Hematopoietic multipotent progenitor cell treated with erythropoietin and hydrocortisone succinate and interleukin-3 and kit ligand, for 8 days (in vitro differentiated cells): ENCODE measurements at regions not wholly inside any gene's neighbourhood (a gene's known extent, or its start where the extent isn't known, plus 50 kb on each side); places are given as distances from the start of the nearest gene placed in this dataset.
A peak's percentile ranks its signal among the peaks of the same experiment; 100 is the strongest.

ENCODE experiments used
- DNase-seq: peaks from one replicate; pipeline ENCODE4 v3.0.0-alpha.2; 2015

- peak; percentile 94 for DNase-seq
These were observed 81.9 kb upstream of the CTNNB1 start for GRCh38 chr3:41117398-41117870.

DNA sequence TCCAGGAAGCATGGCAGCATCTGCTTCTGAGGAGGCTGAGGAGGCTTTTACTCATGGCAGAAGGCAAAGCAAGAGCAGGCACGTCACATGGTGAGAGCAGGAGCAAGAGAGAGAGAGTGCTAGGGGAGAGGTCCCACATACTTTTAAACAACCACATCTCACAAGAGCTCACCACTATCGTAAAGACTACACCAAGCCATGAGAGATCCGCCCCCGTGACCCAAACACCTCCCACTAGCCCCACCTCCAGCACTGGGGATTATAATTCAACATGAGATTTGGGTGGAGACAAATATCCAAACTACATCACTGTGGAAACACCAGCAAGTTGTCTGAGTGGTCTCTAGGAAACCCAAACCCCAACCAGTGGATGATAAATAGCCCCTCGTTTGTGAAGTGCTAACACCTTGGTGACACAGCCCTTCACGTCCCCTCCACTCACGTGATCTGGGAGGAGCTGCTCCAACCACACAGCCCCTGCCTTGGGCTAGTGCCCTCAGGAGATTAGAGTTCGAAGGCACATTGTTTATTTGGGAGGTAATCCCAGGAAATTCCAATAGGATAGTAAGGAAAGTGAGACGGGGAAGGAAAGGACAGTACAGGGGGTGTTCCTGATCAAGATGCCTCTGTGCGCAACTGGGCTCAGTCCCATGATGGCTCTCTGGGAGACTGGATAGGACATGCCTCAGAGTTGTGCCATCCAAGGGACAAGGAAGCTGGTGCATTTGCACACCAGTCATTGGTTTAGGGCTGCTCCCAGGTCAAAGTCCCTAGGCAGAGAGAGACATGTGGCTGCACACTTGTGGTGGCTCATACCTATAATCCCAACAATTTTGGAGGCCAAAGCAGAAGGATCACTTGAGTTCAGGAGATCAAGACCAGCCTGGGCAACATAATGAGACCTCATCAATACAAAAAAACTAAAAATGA is 80.6 kb upstream of the CTNNB1 start:
- no peak for DNase-seq

GRCh38 chr3:41120460-41120859 is 78.8 kb upstream of the CTNNB1 start:
- DNase-seq = no peak

GRCh38 chr3:41125258-41125657 is 74.0 kb upstream of the CTNNB1 start:
- no peak for DNase-seq

DNA sequence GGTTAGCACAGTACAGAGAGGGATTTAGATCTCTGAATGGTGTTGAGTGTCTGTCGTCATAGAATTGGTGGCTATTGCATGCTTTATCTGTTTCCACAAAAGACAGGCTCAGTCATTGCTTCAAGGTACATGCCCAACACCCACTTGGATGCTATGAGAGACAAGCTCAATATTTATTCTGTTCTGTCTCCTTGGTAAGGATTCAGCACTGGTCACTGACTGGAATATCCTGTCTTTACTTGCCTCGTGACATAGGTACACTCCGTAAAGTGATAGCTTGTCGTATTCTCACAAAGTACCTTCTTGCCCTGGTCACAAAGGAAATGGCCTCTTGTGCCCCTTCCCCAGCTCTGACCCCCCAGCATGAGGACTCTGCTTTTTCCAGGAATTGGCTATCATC is 72.8 kb upstream of the CTNNB1 start:
- no peak for DNase-seq

DNA sequence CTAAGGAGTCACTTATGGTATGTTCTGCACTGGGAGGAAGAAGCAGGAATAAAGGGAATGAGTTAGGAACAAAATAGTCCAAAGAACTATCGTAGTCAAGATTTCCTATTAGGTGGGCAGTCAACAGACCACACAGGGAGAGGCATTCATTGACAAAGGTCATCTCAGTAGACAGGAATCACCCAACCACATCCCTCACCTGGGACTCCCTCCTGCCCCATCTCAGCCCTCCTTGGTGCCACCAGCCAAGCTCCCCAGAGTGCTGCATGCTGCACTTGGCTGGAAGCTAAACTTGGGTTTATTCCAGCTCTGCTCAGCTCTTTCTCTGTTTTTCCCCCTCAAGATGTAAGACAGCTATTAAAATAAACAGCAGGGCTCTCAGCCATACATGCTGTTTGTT is 72.3 kb upstream of the CTNNB1 start:
- DNase-seq = no peak

DNA sequence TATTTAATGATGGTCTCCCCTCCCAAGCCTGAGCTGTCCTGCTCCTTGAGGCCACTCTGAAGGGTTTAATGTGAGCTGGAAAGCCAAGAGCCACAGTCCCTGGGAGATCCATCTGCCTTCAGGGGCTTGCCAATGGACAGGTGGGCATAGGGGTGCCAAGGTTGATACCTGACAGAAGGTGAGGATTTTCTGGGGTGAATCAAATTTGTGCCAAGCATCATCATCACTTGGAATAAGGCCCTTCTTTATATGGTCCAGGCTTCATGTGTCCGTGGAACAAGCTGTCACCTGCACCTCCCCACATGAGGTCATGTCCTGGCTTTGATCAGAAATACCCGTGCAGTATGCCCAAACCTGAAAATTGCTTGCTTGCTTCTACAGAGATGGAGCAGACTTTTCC is 71.9 kb upstream of the CTNNB1 start:
- DNase-seq = no peak

DNA sequence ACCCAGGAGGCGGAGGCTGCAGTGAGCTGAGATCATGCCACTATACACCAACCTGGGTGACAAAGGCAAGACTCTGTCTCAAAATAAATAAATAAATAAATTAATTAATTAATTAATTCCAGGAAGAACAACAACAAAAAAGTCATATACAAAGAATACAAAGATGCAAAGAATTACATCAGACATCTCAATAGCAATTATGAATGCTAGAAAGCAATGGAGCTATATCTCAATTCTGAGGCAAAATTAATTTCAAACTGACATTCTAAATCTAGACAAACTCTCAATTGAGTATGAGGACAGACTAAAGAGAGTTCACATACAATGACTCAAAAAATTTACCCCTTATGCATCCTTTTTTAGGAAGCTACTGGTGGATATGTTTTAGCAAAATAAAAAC is 69.6 kb upstream of the CTNNB1 start:
- DNase-seq = no peak

DNA sequence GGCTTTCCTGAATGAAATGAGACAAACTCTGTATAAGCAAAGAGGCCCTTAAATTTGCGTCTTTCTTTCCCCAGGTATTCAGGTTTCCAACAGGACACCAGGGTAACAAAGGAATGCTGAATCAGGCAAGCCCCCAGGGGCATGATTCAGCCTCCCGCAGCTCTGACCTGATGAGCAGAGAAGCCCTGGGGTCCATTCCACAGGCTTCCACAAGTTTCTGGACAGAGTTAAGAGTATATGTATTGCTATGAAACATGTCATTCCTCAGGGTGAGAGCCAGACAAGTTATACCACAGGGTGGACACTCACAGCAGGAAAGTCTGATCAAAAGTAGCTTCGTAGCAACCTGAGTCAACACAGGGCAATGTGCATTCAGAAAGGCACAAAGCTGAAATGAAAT is 68.1 kb upstream of the CTNNB1 start:
- no peak for DNase-seq

GRCh38 chr3:41137686-41138111 is 61.6 kb upstream of the CTNNB1 start:
- DNase-seq = no peak

GRCh38 chr3:41138146-41138545 is 61.2 kb upstream of the CTNNB1 start:
- DNase-seq = no peak

- DNase-seq = no peak
These were observed 60.7 kb upstream of the CTNNB1 start for GRCh38 chr3:41138601-41139000.

GRCh38 chr3:41140242-41140641 is 59.1 kb upstream of the CTNNB1 start:
- no peak for DNase-seq

DNA sequence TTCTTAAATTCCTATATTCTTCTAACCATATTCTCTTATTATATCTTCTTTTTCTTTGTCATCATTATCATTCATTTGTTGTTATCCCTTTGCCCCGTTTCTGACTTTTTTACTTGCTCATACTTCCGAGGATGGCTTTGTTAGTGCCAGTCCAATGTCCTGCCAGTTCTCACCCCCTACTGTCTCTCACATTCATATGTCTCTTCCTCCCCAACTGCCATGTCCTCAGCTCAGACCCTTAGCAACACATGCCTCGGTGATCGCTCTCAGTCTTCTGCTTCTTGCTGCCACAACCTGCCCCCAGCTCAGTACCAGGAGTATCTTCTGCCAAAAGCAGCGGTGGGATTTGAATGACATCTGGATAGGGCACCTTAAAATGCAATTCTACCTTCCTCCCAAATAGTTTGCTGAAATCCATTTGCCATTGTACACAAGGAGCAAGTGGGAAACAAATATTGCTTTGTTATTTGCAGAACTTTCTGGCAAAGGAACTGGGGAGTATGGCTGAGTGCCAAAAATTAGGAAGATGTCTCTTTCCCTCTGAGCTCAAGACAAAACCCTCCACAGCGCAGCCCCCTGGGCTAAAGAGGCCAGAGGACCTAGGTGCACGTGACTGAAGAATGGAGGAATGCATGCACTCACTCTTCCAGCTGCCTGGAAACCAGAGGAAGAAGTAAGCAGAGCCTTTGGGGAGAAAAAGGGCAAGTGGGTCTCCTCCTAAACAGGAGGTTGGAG is 57.7 kb upstream of the CTNNB1 start:
- no peak for DNase-seq

GRCh38 chr3:41143421-41144031 is 55.8 kb upstream of the CTNNB1 start:
- DNase-seq = no peak

DNA sequence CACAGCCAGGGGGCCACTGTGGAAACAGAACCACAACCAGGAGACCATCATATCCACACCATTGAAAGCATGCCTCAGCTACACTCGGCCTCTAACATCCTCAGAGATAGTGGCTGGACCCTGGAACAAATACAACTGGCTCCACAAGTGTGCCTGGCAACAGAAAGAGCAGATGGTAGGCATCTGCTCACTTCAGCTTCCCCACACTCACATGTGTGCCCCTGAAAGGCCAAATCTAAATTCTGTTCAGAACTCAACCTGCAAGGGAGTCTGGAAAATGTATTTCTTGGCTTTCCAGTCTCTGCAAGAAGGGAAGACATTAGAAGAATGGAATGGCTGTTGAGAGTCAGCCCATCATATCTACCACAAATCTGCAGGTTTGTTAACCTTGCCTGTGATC is 54.7 kb upstream of the CTNNB1 start:
- DNase-seq = no peak

- no peak for DNase-seq
These were observed 50.8 kb upstream of the CTNNB1 start for GRCh38 chr3:41148478-41148877.

GRCh38 chr3:41148901-41149300 is 50.4 kb upstream of the CTNNB1 start:
- no peak for DNase-seq
